ENCODE measurements at regions not wholly inside any gene's neighbourhood (a gene's known extent, or its start where the extent isn't known, plus 50 kb on each side); places are given as distances from the start of the nearest gene placed in this dataset.

GRCh38 chr4:126838941-126839679, 793.6 kb upstream of the INTU start:
- DNase-seq (ENCODE audit: low read depth), result peak; percentile 16
- H3K4me3 ChIP-seq (ENCODE audit: low read depth, low read length), result no peak overlapping the region

- DNase-seq (ENCODE audit: low read depth), result no peak
- H3K4me3 ChIP-seq (ENCODE audit: low read depth, low read length), result no peak overlapping the region
These were observed 789.2 kb upstream of the INTU start for GRCh38 chr4:126843492-126844067.

GRCh38 chr4:126850286-126850685, 782.5 kb upstream of the INTU start:
- H3K4me3 ChIP-seq (ENCODE audit: low read depth, low read length), result no peak overlapping the region
- peak; percentile 94 for DNase-seq (ENCODE audit: low read depth)

GRCh38 chr4:126851391-126851790, 781.4 kb upstream of the INTU start:
- DNase-seq (ENCODE audit: low read depth), result peak; percentile 31
- H3K4me3 ChIP-seq (ENCODE audit: low read depth, low read length), result no peak overlapping the region

- no peak for DNase-seq (ENCODE audit: low read depth)
- H3K4me3 ChIP-seq (ENCODE audit: low read depth, low read length), result no peak overlapping the region
These were observed 779.0 kb upstream of the INTU start for GRCh38 chr4:126853715-126854114.

- no peak overlapping the region for H3K4me3 ChIP-seq (ENCODE audit: low read depth, low read length)
- no peak for DNase-seq (ENCODE audit: low read depth)
These were observed 775.9 kb upstream of the INTU start for GRCh38 chr4:126856906-126857305.

- no peak for DNase-seq (ENCODE audit: low read depth)
- no peak overlapping the region for H3K4me3 ChIP-seq (ENCODE audit: low read depth, low read length)
These were observed 773.4 kb upstream of the INTU start for GRCh38 chr4:126859314-126859713.

- no peak overlapping the region for H3K4me3 ChIP-seq (ENCODE audit: low read depth, low read length)
These were observed 772.9 kb upstream of the INTU start for GRCh38 chr4:126859872-126860271.

GRCh38 chr4:126860308-126860707, 772.4 kb upstream of the INTU start:
- H3K4me3 ChIP-seq (ENCODE audit: low read depth, low read length), result no peak overlapping the region
- DNase-seq (ENCODE audit: low read depth), result no peak

More at GRCh38 chr4:126859872-126860271, 772.9 kb upstream of the INTU start:
- DNase-seq (ENCODE audit: low read depth), result no peak

GRCh38 chr4:126869967-126870366, 762.8 kb upstream of the INTU start:
- no peak for DNase-seq (ENCODE audit: low read depth)
- H3K4me3 ChIP-seq (ENCODE audit: low read depth, low read length), result no peak overlapping the region

GRCh38 chr4:126871810-126872209, 760.9 kb upstream of the INTU start:
- no peak overlapping the region for H3K4me3 ChIP-seq (ENCODE audit: low read depth, low read length)
- DNase-seq (ENCODE audit: low read depth), result no peak

GRCh38 chr4:126874533-126874932, 758.2 kb upstream of the INTU start:
- no peak overlapping the region for H3K4me3 ChIP-seq (ENCODE audit: low read depth, low read length)
- DNase-seq (ENCODE audit: low read depth), result no peak

- peak; percentile 26 for DNase-seq (ENCODE audit: low read depth)
- no peak overlapping the region for H3K4me3 ChIP-seq (ENCODE audit: low read depth, low read length)
These were observed 743.8 kb upstream of the INTU start for GRCh38 chr4:126888968-126889367.

- no peak for DNase-seq (ENCODE audit: low read depth)
- H3K4me3 ChIP-seq (ENCODE audit: low read depth, low read length), result no peak overlapping the region
These were observed 742.4 kb upstream of the INTU start for GRCh38 chr4:126890383-126890782.

GRCh38 chr4:126890994-126891393, 741.8 kb upstream of the INTU start:
- peak; percentile 49 for DNase-seq (ENCODE audit: low read depth)
- H3K4me3 ChIP-seq (ENCODE audit: low read depth, low read length), result no peak overlapping the region

GRCh38 chr4:126894963-126895362, 737.8 kb upstream of the INTU start:
- no peak overlapping the region for H3K4me3 ChIP-seq (ENCODE audit: low read depth, low read length)
- no peak for DNase-seq (ENCODE audit: low read depth)

- no peak for DNase-seq (ENCODE audit: low read depth)
- no peak overlapping the region for H3K4me3 ChIP-seq (ENCODE audit: low read depth, low read length)
These were observed 736.7 kb upstream of the INTU start for GRCh38 chr4:126895988-126896570.

- DNase-seq (ENCODE audit: low read depth), result no peak
- no peak overlapping the region for H3K4me3 ChIP-seq (ENCODE audit: low read depth, low read length)
These were observed 735.7 kb upstream of the INTU start for GRCh38 chr4:126897038-126897437.

GRCh38 chr4:126898815-126899214, 733.9 kb upstream of the INTU start:
- DNase-seq (ENCODE audit: low read depth), result no peak
- H3K4me3 ChIP-seq (ENCODE audit: low read depth, low read length), result no peak overlapping the region

- DNase-seq (ENCODE audit: low read depth), result peak; percentile 83
- no peak overlapping the region for H3K4me3 ChIP-seq (ENCODE audit: low read depth, low read length)
These were observed 733.4 kb upstream of the INTU start for GRCh38 chr4:126899331-126899801.

GRCh38 chr4:126906466-126906865, 726.3 kb upstream of the INTU start:
- no peak for DNase-seq (ENCODE audit: low read depth)

More at GRCh38 chr4:126906466-126906865, 726.3 kb upstream of the INTU start:
- H3K4me3 ChIP-seq (ENCODE audit: low read depth, low read length), result no peak overlapping the region
